COLO668 (cell line): ENCODE measurements at regions not wholly inside any gene's neighbourhood (a gene's known extent, or its start where the extent isn't known, plus 50 kb on each side); places are given as distances from the start of the nearest gene placed in this dataset.

Experiments
- DNase-seq: peaks from one replicate; lab custom pipeline; 2025; ENCODE audit not compliant: unreplicated experiment; lab: John Stamatoyannopoulos, UW

GRCh38 chr1:244953901-244954300 is 89.6 kb upstream of the HNRNPU start:
- no peak for DNase-seq

- DNase-seq = no peak
Measured at GRCh38 chr1:244952940-244953339, 88.6 kb upstream of the HNRNPU start.

GRCh38 chr1:244952280-244952933 is 88.1 kb upstream of the HNRNPU start:
- no peak for DNase-seq

- DNase-seq = no peak
Measured at GRCh38 chr1:244948416-244948815, 84.1 kb upstream of the HNRNPU start.

- no peak for DNase-seq
Measured at GRCh38 chr1:244945109-244945671, 80.8 kb upstream of the HNRNPU start.

- DNase-seq = no peak
Measured at GRCh38 chr1:244941121-244941520, 76.8 kb upstream of the HNRNPU start.

GRCh38 chr1:244937099-244937498 is 72.8 kb upstream of the HNRNPU start:
- no peak for DNase-seq

- DNase-seq = no peak
Measured at GRCh38 chr1:244920911-244921761, 56.8 kb upstream of the HNRNPU start.

GRCh38 chr1:244919320-244920282 is 55.3 kb upstream of the HNRNPU start:
- no peak for DNase-seq

- DNase-seq = peak; percentile 85
Measured at GRCh38 chr1:244918421-244919319, 54.3 kb upstream of the HNRNPU start.

GRCh38 chr1:244917073-244917670 is 52.8 kb upstream of the HNRNPU start:
- DNase-seq = no peak

GRCh38 chr1:244915736-244916135 is 51.4 kb upstream of the HNRNPU start:
- DNase-seq = no peak

GRCh38 chr1:244914761-244915160 is 50.4 kb upstream of the HNRNPU start:
- no peak for DNase-seq
